ENCODE measurements at regions not wholly inside any gene's neighbourhood (a gene's known extent, or its start where the extent isn't known, plus 50 kb on each side); places are given as distances from the start of the nearest gene placed in this dataset.

DNA sequence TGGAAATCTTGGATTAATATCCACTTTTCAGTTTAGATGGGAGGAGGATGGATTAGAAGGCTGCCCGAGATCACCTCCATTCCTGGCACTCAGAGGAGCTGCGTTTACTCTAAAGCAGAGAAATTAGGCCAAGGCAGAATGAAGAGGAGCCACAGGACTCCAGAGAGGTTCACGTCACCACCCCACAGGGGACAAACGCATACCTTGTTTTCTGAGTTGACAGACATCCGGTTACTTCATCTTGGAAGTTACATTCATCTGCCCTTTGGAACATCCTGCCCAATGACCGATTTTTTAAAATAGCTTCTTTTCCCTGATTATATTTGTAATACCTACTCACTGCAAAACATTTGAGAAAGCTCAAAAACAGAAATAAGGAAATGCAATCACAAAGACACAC, 220.0 kb downstream of the SOX9 start:
- no peak for DNase-seq (ENCODE audit: low spot score)

DNA sequence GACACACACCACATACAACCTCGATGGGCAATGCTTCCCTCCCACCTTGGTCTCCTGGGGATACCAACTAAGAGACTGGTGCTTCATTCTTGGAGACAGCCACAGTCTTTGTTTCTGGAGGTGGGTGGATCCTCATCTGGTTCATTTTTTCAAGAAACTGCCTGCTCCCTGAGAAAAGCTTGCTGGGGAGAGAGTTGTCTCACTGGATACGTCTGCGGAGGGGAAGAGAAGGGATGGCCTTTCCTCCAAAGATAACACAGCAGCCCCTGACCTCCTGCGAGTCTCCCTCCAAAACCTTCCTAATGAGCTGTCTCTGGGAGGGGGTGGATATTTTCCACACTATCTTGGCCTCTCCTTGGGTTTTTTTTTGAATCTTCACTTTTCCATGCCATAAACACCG, 221.2 kb downstream of the SOX9 start:
- DNase-seq (ENCODE audit: low spot score) = no peak

DNA sequence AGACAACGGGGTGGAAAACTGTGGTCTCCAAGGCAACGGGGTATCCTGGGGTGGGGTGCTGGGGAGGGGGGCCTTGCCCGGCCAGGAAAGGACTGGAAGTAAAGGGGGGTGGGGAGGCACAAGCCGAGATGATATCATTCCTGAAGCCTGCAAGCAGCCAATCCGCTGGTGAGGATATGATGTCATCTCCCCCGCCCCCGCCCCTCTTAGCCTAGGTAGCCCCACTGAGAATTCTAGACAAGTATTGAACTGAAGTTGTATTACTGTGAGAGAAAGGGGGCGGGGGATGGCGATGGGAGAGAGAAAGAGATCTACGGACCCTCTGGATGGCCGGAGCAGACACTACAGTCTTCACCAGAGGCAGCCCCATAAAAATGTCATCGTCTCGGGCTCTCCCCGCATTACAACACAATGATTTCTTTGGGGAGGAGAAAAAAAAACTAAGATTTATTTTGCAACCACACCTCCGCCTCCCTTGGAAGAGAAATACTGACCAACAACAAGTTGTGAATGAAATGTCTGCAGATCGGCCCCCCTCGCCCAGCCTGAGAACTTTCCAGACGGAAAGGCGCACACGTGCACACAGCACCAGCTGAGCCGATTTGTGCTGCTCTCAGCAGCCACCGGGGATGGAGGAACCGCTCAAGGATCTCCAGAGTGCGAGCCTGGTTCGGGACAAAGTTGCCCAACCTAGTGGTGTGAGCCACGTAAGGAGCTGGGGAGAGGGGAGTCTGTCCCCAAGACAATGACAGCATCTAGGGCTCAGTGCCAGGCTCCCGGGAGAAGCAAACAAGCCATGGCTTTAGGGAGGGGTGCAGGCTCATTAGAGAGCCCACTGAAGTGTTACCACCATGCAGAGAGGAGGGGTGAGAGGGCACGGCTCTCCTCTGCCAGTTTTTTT, 222.1 kb downstream of the SOX9 start:
- no peak for DNase-seq (ENCODE audit: low spot score)

DNA sequence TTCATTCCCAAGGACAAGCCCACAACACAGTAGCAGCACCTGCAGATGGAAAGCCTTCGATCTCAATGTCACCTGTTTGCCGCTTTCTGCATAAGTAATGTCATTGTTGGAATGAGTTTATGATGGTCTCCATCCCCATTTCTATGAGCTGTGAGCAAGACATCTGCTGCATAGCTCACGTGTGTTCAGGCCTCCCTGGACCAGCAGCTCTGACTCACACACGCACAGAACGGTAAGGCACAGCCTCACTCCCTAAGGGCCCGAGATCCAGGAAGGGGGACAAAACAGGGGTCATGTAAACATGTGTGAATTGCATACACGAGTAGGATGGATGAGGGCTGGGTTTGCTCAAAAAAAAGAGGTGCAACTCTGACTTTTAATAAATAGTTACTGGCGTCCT, 223.1 kb downstream of the SOX9 start:
- no peak for DNase-seq (ENCODE audit: low spot score)

DNA sequence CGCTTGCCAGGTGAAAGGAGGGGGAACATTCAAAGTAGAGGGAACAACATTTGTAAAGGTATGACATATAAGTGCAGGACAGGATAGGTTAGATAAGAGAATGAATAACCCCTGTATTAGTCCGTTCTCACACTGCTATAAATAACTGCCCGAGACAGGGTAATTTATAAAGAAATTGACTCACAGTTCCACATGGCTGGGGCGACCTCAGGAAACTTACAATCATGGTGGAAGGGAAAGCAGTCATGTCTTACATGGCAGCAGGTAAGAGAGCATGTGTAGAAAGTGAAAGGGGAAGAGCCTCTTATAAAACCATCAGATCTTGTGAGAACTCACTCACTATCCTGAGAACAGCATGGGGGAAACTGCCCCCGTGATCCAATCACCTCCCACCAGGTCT, 223.8 kb downstream of the SOX9 start:
- no peak for DNase-seq (ENCODE audit: low spot score)

DNA sequence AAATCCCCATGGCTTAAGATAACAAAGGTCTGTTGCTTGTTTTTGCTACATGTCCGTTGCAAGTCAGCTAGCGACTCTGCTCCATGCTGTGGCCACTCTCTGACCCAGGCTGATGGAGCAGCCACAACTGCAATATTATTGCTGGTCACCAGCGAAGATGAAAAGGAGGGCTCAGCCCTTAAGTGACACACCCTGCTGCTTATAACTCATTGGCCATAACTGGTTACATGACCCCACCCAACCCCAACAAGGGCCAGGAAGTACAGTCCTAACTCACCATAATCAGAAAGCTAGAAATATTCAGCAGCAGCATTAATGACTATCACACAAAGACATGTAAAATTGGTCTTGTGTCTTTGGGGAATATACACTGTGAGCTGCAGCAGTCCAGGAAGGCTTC, 224.3 kb downstream of the SOX9 start:
- DNase-seq (ENCODE audit: low spot score) = no peak

DNA sequence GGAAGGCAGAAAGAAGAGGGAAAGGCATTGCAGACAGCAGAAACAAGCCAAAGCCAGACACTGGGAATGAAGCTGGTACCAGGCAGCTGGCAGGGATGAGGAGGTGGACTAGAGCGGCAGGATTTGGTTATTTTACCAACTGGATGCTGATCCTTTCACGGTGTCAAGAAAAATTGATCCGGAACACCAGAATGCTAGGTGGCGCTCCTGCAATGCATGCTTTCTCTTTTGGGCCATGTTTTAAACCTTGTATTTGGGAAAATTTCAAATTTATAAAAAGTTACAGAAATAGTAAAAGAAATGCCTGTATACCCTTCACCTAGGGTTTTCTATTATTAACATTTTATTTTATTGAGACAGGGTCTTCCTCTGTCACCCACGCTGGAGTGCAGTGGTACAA, 224.7 kb downstream of the SOX9 start:
- no peak for DNase-seq (ENCODE audit: low spot score)

DNA sequence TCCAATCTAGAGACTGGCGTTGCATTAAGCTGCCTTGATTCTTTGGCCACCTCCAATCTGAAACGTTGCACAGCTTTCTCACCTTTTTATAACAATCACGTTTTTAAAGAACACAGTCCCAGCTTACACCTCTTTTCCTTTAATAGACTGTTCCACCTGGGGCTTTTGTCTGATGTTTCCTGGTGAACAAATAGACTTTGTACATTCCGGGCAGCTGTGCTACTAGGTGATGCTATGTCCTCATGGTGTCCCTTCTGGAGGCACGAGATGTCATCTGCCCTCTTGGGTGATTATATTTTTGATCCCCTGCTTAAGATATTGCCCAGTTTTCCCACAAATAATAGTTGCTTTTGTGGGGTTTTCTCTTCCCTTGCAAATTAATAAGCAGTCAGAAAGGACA, 225.5 kb downstream of the SOX9 start:
- no peak for DNase-seq (ENCODE audit: low spot score)

DNA sequence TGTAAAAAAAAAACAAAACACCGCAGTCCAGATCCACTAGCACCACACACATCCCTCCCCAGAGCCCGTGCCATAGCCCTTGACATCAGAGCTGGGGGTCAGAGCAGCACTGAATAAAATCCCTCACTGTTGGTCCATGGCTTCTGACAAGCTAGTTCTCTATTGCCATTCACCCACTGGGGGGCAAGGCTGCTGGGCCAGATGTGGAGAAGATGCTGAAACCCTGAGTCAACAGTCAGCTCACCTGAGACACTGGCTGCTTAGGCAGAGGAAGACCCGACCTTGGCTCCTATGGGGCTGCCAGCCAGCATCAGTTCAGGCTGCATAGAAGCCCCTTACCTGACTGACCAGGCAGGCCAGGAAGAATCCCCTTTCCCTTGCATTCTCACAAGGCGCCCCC, 228.2 kb downstream of the SOX9 start:
- no peak for DNase-seq (ENCODE audit: low spot score)

DNA sequence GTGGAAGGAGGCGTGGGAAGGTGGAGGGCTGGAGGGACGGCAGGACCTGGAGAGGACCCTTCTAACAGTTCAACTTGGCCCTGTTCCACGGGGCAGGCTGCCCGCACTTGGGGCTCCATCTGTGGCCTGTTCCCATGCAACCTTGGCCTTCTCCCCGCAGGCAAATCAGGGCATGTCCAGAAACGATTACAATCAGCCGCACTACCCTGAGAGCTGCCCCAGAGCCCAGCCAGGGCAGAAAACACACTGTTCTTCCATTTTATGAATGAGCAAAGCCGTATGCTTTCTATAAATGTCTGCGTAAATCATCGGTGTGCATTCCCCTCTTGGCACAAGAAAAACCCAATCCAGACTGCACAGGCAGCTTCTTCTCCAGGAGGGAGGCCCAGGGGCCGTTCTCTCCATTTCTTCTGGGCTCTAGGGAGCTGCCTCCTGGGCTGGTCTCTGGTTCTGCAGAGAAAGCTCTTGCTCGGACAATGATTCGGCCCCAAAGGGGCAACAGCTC, 228.7 kb downstream of the SOX9 start:
- no peak for DNase-seq (ENCODE audit: low spot score)

DNA sequence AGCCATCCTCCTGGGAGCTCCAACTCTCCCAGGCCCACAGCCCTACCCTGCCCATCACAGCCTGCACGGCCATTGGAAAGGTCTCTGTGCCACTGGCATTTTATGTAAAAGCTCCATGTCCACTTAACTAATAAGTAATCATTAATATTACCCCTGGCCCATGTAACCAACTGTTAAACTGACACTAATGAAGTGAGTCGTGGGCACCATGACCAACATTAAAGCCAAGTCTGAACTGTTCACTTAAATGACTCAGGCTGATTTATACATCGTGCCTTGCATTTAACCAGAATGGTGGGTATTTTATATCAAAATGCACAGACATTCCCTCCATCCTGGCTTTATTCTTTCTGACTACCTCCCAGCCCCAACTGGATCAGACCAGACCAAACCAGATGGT, 229.3 kb downstream of the SOX9 start:
- DNase-seq (ENCODE audit: low spot score) = no peak

DNA sequence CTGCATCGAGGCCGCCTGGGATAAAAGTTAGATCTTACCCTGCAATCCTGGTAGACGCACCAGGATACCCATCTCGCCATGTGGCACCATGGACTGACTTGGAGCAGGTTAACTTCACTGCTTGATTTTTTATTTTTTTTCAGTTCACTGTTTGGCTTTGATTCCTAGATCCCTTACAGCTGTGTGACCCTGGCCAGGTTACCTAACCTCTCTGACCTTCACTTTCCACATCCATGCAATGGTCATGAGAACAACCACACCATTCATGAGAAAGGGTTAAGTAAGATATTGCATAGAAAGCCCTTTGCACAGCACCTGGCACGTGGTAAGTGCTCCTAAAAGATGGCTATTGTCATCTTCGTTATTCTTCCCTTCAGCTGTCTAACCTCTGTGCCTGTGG, 230.5 kb downstream of the SOX9 start:
- DNase-seq (ENCODE audit: low spot score) = no peak

DNA sequence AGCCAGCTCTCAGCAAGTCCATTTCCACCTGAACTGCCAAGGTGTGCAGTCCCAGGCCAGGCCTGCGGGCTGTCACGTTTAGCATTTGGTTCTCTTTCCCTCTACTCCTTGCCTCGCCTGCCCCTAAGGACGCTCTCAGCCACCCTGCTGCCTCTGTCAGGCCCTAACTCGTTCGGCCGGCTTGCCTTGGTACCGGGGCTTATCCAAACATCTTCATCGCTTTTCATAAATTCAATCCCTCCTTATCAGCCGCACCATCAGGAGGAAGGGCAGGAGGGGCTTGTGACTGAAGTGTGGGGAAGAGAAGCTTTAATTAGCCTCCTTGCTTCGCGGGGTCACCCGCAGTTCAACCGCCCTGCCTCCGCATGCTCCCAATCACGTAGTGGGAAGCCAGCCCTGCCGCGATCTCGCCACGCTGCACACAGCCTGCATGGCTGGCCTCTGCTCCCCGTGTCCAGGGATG, 231.1 kb downstream of the SOX9 start:
- DNase-seq (ENCODE audit: low spot score) = no peak

DNA sequence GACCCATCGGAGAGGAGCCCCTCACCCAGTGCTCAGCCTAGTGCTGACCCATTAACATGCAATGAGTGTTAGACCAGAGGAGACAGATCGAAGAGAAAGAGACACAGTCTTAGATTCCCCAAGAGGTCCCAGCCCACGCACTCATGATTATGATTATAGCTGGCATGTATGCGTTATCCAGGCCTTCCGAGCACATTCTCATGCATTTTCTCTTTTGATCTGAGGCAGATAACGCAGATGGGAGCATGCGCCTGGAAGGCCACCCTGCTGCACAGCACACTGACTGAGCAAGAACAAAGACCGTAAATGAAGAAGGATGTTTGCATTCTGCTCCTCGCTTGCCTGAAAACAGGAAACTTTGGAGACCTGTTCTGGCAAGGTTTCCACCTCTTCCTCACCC, 232.7 kb downstream of the SOX9 start:
- DNase-seq (ENCODE audit: low spot score) = no peak

DNA sequence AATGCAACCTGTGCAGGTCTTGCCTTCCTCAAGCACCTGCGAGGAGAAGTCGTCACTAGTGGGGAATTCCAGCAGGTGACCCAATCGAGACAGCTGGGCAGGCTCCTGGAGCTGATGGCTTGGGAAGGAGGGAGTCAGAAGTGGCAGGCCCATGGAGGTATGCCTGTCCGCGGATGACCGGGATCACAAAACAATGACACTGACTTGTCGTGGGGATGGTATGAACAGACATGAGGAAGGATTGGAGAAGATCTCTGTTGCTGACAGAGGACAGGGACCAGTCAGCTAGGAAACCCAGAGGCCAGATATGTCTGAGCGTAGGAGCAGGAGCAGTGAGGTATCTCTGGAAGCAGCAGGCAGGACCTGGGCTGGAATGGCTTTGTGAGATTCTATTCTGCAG, 233.3 kb downstream of the SOX9 start:
- DNase-seq (ENCODE audit: low spot score) = no peak

DNA sequence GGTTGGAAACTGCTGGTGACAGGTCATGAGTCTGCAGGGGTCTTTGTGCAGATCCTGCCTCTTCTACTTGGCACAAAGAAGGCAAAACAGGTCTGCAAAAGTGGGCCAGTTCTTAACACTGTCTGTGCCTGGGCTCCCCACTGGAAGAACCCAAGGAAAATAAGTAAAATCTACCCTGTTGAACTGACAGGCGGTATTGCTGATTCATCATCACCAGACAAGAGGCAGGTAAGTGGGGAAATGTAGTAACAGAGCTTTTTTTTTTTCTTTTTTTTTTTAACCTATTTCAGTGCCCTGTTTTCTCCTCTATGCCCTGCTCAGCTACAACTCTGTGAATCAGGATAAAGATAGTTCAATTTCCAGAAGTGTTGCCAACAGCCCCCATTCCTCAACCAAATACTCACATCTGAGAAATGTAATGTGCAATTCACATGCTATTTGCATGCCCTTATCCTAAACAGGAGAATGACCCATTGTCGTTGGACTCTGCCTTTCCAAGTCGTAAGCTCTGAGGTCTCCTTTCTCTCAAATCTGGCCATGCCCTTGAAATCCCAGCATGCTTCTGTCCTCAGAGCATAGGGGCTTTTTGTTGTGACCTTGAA, 237.0 kb downstream of the SOX9 start:
- no peak for DNase-seq (ENCODE audit: low spot score)

DNA sequence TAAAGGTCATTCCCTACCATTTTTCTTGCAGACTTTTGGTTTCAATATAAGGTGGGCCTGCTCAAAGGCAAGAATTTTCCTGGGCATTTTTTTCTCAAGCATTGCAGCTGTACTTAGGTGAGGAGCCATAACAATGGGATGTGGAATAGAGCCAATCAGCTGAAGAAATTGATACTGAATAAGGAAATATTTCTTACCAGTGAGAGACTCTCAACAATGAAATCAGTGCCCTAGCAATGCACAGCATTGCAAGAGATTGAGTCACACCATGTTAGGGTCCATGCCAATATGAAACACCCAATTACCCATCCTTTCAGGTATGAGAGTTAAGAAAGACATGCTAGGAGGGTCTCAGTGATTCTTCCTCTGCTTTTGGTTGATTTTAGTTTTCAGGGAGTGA, 237.6 kb downstream of the SOX9 start:
- DNase-seq (ENCODE audit: low spot score) = no peak

DNA sequence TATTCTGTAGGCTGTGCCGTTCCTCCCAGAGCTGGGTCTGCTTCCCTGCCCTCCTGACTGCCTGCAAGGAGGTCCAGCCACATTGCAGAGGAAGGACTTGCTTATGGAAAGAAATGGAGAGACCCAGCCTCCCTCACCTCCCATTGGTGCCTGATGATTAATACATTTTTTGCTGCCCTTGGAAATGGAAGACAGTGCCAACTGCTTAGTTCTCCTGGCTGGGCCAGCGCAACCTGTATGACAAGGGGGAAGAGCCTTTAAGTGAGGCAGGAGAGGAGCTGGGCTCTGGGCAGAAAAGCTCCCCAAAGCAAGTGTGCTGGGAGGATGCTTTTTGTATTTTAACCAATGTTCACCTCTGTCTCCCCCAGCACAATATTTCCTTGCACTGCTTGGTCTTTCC, 238.5 kb downstream of the SOX9 start:
- no peak for DNase-seq (ENCODE audit: low spot score)

DNA sequence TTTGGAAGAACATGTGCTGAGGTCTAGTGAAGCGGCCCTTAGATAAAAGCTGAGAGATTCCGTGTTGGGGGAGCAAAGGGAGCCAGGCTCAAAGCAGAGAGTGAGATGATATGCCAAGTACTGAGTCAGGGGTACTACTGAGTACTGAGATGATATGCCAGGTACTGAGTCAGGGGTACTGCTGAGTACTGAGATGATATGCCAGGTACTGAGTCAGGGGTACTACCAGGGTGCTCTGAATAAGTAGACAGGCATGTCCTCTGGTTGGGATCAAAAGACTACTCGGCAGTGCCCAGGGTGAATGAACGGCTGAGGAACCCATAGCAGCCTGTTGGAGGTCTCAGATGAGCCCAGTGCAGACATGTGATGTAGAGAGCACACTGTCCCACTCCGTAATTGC, 239.0 kb downstream of the SOX9 start:
- no peak for DNase-seq (ENCODE audit: low spot score)

DNA sequence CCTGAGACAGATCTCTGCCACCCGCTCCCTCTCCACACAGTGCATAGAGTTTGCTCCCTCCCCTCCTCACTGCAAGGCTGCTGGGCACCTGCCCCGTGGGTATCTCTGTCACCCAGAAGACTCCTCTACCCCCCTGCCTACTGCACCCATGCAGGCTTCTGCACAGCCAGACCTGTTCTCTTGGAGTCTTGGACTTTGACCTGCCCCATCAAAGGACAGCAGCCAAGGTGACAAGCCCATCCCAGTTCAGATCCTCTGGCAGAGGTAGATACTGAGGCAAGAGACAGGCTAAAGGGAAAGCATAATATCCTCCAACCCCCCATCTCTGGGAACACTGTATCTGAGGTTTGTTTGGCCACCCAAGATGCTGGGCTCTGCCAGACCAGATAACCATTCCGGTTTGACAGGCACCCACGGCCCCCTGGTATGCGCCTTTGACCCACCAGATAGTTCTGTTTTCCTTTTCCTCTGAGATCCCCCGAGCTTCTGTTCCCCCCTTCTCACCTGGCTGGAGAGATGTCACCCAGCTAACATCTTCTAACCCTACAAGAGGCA, 239.6 kb downstream of the SOX9 start:
- no peak for DNase-seq (ENCODE audit: low spot score)

DNA sequence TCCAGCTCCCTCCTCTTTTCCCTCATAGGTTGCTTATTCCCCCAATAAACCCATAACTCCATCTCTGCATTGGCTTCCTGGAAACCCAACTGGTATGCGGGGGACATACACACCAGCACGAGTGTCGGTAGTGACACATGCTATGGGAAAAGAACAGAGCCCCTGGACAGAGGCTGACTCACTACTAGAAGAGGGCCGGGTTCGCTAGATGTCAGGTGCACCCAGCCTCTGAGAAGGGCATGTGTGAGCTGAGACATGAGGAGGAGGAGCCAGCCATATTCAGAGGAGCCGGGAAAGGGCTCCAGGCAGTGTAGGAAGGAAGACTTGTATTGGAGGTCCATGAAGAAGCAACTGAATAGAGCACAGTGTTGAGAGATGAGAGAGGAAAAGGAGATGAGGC, 241.1 kb downstream of the SOX9 start:
- no peak for DNase-seq (ENCODE audit: low spot score)

DNA sequence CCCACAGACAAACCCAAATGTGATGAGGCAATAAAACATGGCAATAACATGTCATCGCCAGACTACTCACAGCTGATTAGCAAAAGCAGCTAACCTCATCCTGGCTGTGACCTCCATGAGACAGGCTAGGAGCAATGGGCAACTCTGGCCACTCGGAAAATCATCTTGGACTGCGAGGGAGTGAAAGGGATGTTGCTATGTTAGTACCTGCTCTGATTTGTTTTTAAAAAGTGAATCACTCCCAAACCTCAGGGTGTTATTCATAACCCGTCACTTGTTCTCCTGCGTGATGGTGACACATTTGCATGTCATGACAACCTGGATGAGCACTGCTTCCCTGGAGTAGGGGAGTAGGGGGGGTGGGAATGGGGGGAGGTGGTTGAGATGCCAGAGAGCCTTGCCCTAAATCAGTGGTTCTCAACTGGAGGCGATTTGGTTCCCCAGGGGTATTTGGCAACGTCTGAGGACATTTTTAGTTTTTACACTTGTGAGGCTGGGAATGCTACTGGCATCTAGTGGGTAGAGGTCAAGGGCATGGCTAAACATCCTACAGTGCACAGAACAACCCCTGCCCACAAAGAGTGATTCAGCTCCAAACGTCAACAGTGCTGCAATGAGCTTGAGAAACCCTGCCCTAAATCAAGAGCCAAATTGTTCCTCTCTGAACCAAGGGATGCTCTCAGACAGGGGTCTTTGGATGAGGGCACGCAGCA, 241.7 kb downstream of the SOX9 start:
- no peak for DNase-seq (ENCODE audit: low spot score)
